CD4-positive, alpha-beta T cell treated with Interleukin-4 for 1 hour (primary cell): ENCODE measurements at regions not wholly inside any gene's neighbourhood (a gene's known extent, or its start where the extent isn't known, plus 50 kb on each side); places are given as distances from the start of the nearest gene placed in this dataset.
A peak's percentile ranks its signal among the peaks of the same experiment; 100 is the strongest.
"Not testable (repeated sequence)": the region's sequence is repeated elsewhere in the genome, so short reads cannot be mapped to it uniquely, and the experiment has no call there.

Experiments
- DNase-seq, 2 donors: peaks; one replicate each; pipeline ENCODE4 v3.0.0-alpha.2; 2020 to 2022

DNA sequence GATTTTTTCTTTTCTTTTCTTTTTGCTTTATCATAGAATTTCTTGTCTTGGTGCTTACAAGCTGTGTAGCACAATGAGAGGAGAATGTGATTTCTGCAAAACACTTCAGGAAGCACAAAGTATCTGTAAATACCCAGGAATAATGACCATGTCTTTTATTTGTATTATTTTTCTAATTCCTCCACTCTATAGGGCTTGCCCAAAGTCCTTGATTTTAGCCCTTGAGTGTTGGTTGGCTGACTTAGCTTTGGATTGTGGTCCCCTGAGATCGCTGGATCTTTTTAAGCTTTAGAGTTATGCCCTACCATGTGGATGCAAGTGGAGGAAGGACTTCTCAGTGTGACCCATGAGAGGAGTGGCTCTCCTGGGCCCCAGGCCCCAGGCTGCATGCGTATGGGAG, 52.2 kb downstream of the HOXC4 start:
- not testable (repeated sequence) for DNase-seq

DNA sequence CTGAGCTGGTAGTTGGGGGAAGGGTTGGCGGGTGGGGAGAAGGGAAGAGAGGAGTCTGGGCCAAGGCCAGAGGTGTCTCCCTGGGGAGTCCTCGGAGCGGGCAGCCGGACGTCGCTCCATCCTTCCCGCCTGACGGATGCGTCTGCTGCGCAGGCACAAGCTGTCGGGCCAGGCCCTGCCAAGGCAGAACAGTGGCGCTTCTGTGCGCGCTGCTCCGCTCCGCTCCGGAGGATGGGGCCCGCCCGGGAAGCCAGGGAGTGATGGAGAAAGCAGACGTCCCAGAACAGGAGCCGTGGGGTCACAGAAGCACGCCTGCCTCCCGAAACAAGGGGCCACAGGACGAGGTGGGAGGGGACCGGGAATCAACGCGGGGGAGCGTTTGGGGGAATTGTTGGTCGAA, 52.6 kb downstream of the HOXC4 start:
- not testable (repeated sequence) for DNase-seq

DNA sequence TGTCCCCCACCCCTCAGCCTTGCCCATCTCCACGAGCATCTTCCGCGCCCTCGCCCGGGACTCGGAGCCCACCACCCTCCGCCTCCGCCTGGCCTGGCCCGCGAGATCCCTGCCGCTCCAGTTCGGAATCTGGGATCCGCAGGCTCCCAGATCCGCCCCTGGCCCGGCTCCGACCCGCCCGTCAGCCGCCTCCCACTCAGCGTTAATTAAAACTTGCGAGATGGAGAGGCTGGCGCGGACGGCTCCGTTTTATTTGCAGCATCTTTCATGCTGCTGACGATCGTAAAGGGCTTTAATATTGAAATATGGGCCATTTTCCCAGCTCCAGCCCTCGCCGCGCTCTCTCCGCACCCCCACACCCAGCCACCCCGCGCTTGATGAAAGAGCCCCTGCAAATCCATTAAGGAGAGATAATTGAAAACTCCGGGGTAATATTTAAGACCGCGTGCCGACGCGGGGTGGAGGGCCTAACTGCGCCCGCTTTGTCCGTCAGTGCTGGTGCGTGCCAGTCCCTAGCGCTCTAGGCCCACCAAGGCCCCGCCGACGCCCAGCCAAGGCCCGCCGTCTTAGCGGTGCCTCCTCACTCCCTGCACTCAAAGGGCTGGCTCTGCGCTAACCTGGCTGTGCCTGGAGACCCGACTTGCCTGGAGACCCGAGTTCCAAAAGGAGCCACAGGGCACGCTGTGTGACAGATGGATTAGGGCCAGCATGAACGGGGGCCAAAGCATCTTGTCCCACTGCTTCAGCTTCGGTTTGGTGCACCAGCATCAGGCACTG, 53.4 kb downstream of the HOXC4 start:
- DNase-seq = not testable (repeated sequence)

DNA sequence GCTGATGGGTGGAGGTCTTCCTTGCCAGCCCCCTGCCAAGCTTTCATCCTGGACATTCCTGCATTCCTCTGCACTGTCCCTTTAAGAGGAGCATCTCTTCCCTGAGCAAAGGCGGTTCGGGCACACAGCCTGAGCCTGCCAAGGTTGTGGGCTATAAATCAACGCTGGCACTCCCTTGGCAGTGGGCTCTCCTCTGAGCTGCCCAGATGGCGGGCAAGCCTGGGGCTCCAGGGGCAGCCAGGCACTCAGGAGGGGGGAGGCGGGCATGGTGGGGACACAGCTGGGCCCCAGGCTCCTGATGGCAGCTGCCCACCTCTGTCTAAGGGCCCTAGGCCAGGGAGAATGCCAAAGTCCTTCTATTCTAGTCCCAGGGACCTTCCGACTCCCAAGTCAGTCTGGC, 58.7 kb downstream of the HOXC4 start:
- not testable (repeated sequence) for DNase-seq

DNA sequence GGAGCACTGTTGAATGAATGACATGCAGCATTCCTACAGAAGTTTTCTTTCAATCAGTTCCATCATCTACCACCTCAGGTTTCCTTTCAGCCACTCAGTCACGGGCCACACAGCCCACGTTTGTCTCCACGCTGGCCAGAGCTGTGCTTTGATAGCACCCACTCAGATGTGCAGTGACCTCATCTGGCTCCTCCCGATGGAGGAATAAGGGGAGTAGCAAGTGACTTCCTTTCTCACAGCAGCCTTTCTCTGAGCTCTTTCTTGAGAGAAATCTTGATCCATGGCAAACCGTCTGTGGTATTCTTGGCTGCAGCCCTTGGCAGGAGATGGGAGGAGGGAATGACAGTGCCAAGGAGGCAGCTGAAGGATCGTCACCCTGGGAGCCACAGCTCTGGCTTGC, 62.4 kb downstream of the HOXC4 start:
- not testable (repeated sequence) for DNase-seq

DNA sequence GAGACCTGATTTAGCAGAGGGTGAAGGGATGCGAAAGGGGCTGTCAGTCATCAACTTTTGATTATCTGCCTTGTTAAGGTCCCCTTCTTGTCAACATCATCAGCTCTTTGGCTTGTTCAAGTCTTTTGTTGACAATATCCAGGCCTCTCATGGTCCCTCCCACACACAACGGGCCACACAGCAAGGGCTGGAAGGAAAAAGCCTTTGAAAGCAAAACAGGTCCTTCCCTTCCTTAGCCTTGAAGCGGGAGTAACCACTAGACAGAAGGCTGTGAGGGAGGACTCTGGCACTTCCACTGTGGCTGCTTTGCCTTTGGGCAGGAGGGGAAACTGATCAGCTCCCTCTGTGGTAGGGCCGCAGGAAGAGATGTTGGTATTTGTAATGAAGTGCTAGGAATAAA, 63.8 kb downstream of the HOXC4 start:
- not testable (repeated sequence) for DNase-seq

DNA sequence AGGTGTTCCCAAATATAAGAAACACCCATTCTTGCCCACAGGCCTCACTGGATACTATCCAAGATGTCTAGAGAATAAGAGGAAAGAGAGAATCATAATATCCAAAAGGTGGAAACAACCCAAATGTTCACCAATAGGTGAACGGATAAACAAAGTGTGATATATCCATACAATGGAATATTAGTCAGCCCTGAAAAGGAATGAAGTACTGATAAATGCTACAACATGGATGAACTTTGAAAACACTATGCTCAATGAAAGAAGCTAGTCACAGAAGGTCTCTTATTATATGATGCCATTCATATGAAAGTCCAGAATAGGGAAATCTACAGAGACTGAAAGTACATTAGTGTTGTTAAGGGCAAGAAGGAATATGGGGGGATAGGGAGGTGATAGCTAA, 65.4 kb downstream of the HOXC4 start:
- not testable (repeated sequence) for DNase-seq

DNA sequence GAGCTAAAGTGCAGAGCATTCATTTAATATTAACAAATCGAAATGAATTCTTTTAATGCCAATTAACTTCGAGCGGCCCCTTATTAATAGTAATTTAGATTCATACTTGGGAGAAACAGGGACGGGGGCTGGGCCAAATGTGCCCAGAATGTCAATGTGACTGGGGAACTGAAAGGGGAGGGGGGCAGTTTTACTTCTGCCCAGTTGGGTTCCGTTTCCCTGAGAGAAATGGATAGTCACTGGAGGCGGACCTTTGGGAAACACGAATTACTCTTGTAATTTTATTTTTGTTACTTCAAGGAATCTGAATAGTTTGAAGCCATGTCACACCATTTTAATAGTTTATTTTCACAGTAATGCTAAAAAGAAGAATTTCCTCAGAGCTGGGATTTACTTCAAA, 64.8 kb downstream of the SMUG1 start:
- not testable (repeated sequence) for DNase-seq

DNA sequence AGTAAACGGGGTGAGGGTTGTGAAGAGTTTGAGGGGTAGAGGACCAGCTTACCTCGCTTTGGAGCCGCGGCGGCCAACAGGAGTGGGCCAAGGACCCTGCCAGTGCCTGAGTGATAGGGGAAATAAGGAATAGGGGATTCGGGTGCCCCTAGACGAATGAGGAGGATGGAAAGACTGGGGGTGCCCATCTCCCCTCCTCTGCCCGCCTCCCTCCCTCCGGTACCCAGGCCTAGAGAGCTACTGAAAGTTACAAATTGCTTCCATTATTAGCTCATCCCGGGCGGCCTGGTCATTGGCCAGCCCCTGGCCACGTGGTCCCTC, 63.1 kb downstream of the SMUG1 start:
- not testable (repeated sequence) for DNase-seq

DNA sequence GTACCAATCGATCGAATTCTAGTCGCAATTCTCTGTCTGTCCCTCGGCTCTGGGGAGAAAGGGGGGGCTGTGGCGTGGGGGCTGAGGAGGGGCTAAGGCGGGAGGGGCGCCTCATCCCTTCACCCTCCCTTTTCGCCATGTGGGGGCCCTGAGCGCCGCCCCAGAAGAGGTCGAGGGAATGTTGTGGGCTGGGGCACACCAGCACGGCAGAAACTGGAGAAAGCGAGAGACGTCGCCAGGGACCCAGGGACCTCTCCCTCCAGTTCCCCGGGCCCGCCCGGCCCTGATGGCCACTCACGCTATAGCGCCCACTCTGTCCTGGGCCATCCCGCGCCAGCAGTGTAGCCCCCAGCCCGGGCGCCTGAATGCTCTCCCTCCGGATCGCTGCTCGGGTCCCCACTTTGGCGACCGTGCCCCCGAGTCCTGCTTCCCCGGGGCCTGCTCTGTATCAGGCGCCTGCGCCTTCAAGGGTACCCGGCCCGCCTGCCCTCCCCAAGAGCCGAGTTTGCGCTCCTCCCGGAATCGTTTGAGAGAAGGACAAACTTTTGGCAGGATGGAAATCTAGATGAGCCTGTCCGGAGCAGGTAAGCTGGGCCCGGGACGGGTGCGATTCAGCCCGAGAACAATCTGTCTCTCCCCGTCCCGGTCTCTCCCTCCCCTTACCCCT, 62.6 kb downstream of the SMUG1 start:
- peak in 1 of 2 donors; percentile 2 for DNase-seq

DNA sequence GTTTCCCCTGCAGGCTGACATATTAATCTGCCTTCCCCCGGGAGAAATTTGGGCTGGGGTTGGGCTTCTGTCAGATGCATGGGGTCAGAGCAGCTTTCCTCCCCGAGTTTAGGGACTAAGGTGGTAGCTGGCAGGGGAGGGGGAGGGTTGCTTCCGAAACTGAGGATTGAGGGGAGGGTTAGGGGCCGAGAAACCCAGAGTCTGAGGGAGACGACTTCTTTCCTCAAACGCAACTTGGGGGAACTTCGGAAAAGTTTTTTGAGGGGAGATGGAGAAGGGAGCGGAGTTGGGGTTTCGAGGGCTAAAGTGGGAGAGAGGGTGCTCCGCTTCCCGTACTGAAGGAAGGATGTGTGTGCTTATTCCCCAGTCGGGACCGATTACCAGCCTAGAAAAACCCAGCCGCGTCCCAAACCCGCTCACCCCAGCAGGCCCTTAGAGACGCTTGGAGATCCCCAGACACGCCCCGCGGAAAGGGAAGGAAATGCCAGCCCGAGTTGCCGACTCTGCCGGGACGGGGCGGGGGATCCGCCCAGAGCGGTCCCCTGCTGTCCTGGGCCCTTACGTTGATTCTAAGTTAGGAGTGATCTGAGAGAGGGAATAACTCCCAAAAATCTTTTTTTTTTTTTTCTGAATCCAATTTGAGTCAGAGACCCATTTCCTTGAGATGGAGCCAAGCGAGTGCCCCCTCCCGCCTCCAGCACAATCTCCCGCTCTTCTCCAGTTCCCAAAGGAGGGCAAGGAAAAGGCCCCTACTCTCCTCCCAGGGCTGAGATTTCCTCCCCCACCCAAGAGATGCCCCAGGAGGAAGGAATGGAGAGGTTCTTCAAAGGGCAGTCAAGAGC, 61.9 kb downstream of the SMUG1 start:
- DNase-seq = peak in 1 of 2 donors; percentile 5

DNA sequence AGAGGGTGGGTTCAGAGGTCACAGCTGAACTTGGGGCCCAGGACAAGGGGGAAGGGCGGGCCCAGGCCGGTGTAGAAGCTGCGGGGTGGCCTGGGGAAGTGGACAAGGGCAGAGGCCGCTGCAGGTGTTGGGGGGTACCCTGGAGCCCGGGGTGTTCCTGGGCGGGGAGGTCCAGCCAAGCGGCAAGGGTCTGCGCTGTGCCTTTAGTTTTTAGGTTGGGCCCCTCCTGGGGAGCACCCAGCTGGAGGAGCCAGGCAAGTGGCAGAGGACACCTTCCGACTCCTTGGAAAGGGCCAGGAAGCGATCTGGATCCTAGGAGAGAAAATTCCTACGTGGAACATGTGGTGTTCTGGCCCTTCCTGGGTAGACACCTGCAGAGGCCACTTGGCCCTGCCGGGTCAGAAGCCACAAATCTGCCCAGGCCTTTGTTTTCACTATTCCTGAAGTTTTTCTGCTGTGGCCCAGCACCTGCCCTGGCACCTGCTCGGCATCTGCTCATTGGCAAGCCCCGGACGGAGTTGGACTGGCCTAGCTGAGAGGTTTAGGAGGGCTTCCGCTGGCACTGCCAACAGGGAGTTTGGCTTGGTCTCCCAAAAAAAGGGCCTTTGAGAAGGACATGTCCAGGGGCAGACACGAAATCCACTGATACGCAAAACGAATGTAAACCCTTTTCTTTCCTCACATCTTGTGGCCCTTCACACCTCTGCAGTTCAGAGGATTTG, 61.1 kb downstream of the SMUG1 start:
- DNase-seq = no peak

DNA sequence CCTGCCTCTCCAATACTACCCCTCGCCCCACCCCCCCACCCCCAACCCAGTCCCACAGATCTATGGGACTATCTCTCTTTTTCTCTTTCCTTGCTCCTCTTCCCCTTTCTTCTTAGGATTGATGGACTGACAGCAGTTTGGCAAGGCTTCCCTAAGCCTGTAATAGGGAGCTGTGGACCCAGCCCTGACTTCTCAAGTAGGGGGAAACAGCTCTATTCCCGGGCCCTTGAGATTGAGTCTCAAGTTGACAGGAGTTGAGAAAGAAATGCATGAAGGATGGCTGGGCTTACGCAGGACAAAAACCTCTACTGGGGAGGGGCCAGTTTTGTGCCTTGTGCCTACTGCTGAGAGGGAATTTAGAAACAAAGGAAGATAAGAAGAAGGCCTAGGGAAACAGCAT, 60.4 kb downstream of the SMUG1 start:
- no peak for DNase-seq

DNA sequence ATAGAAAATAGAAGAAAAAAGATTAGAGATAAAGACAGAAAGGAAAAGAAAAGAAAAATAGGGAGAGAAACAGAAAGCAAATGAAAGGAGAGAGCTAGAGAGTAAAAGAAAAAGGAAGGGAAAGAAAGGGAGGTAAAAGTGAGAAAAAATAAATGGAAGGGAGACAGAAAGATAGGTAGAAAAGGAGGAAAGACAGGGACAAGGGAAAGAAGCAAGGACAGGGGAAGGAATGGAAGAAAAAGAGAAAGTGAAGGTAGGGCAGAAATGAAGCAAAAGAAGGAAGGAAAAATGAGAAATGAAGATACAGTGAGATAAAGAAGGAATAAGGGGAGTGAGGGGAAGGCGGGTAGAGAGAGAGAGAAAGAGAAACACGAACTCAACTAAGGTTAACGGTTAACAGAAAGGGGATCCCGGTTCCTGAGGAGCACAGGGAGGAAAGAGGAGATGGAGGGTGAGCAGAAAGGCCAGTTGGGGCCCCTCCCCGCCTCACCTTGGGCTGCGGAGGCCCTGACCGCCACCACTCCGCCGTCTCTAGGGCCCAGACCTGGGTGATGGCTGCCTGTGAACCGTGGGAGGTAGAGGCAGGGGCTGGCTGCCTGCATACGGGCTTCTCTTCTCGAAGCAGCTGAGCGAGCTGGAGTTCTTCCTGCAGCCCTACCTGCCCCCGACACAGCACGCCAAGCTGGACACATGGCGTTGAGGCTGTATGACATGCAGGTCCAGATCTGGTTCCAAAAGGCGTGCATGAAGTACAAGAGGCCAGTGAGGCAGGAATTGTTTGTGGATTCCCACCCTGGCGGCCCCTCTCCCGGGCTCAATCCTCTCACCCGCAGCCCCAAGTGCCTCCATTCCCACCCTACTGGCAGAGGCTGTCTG, 59.5 kb downstream of the SMUG1 start:
- no peak for DNase-seq
